Neuronal stem cell (in vitro differentiated cells): ENCODE measurements at regions not wholly inside any gene's neighbourhood (a gene's known extent, or its start where the extent isn't known, plus 50 kb on each side); places are given as distances from the start of the nearest gene placed in this dataset.
"Not testable (repeated sequence)": the region's sequence is repeated elsewhere in the genome, so short reads cannot be mapped to it uniquely, and the experiment has no call there.

ENCODE experiments used
- DNase-seq: peaks from one replicate; pipeline ENCODE4 v3.0.0-alpha.2; 2013; ENCODE audit warnings: low spot score
- H2AFZ ChIP-seq: one replicate; pipeline ENCODE4 v1.6.1; 2013; ENCODE audit warnings: mild to moderate bottlenecking, low read length, inconsistent platforms
- H2AK5ac ChIP-seq: 2 replicates; pipeline ENCODE4 v1.6.1; 2013; ENCODE audit warnings: low read depth, mild to moderate bottlenecking, inconsistent platforms, low read length, moderate library complexity, mixed read lengths
- H2BK120ac ChIP-seq: 2 replicates; pipeline ENCODE4 v1.6.1; 2013; ENCODE audit warnings: low read depth, mild to moderate bottlenecking, inconsistent platforms, low read length, moderate library complexity, mixed read lengths
- H2BK12ac ChIP-seq: one replicate; pipeline ENCODE4 v1.6.1; 2013; ENCODE audit warnings: low read length, inconsistent platforms
- H2BK15ac ChIP-seq: 2 replicates; pipeline ENCODE4 v1.6.1; 2013; ENCODE audit warnings: mild to moderate bottlenecking, low read length, inconsistent platforms, mixed read lengths
- H2BK5ac ChIP-seq: one replicate; pipeline ENCODE4 v1.6.1; 2013; ENCODE audit warnings: inconsistent platforms, mild to moderate bottlenecking, low read length, moderate library complexity
- H3K14ac ChIP-seq: one replicate; pipeline ENCODE4 v1.6.1; 2013; ENCODE audit warnings: low read length, inconsistent platforms
- H3K18ac ChIP-seq: 2 replicates; pipeline ENCODE4 v1.6.1; 2013; ENCODE audit warnings: low read length, inconsistent platforms
- H3K23ac ChIP-seq: 2 replicates; pipeline ENCODE4 v1.6.1; 2013; ENCODE audit warnings: low read depth, mild to moderate bottlenecking, mixed read lengths, low read length, inconsistent platforms; ENCODE audit not compliant: poor library complexity
- H3K27ac ChIP-seq: replicated peaks from 3 replicates; pipeline ENCODE4 v1.5.1; 2013; ENCODE audit warnings: low read length, inconsistent platforms
- H3K27me3 ChIP-seq, 3 experiments: 2 replicates each; pipeline ENCODE4 v1.6.1; 2013; ENCODE audit warnings: low read length in 3 of 3, mild to moderate bottlenecking in 2 of 3, inconsistent platforms in 1 of 3, low read depth in 1 of 3, mixed read lengths in 1 of 3, moderate library complexity in 1 of 3; ENCODE audit not compliant: control insufficient read depth in 3 of 3, insufficient read depth in 3 of 3
- H3K36me3 ChIP-seq, 2 donors: replicated peaks in 1 of 2; 2 replicates each; pipeline ENCODE4 v1.6.1; 2013; ENCODE audit warnings: low read length in 2 of 2; ENCODE audit not compliant: control insufficient read depth in 2 of 2, insufficient read depth in 2 of 2
- H3K4ac ChIP-seq: 2 replicates; pipeline ENCODE4 v1.6.1; 2013; ENCODE audit warnings: inconsistent platforms, mild to moderate bottlenecking, low read length, moderate library complexity
- H3K4me1 ChIP-seq, 2 donors: 1 replicate in 1 of 2; 2 replicates in 1 of 2; pipeline ENCODE4 v1.6.1; 2013; ENCODE audit warnings: low read length in 2 of 2, low read depth in 1 of 2; ENCODE audit not compliant: control insufficient read depth in 2 of 2, insufficient read depth in 1 of 2
- H3K4me2 ChIP-seq: one replicate; pipeline ENCODE4 v1.6.1; 2013; ENCODE audit warnings: mild to moderate bottlenecking, low read length, inconsistent platforms; ENCODE audit not compliant: insufficient read depth, poor library complexity, severe bottlenecking
- H3K4me3 ChIP-seq, 2 donors: 2 replicates each; pipeline ENCODE4 v1.5.1; 2013; ENCODE audit warnings: low read length in 2 of 2, mild to moderate bottlenecking in 2 of 2, inconsistent platforms in 1 of 2, moderate library complexity in 1 of 2
- H3K79me1 ChIP-seq: one replicate; pipeline ENCODE4 v1.6.1; 2013; ENCODE audit warnings: low read depth, mild to moderate bottlenecking, inconsistent platforms, low read length, moderate library complexity
- H3K9ac ChIP-seq: one replicate; pipeline ENCODE4 v1.6.1; 2013; ENCODE audit warnings: mild to moderate bottlenecking, low read depth, low read length, inconsistent platforms; ENCODE audit not compliant: poor library complexity
- H3K9me3 ChIP-seq, 2 donors: replicated peaks in 1 of 2; 2 replicates each; pipeline versions ENCODE3 to v1.6.1; 2013; ENCODE audit warnings: low read length in 2 of 2, mild to moderate bottlenecking in 2 of 2, inconsistent platforms in 1 of 2, low read depth in 1 of 2, mixed read lengths in 1 of 2, moderate library complexity in 1 of 2; ENCODE audit not compliant: control insufficient read depth in 2 of 2, insufficient read depth in 1 of 2
- H4K8ac ChIP-seq: one replicate; pipeline ENCODE4 v1.6.1; 2013; ENCODE audit warnings: low read depth, mild to moderate bottlenecking, inconsistent platforms, low read length, moderate library complexity
- H4K91ac ChIP-seq: one replicate; pipeline ENCODE4 v1.6.1; 2013; ENCODE audit warnings: low read length, low read depth, mild to moderate bottlenecking, inconsistent platforms; ENCODE audit not compliant: poor library complexity
- WGBS, 2 donors: extraction: QIAGEN DNeasy Blood & Tissue Kit; methylation state at CpG; one replicate each; pipeline ENCODE4 v1.1.7; 2013; ENCODE audit warnings: missing lambda C conversion rate in 2 of 2, mixed read lengths in 1 of 2; ENCODE audit not compliant: insufficient read length in 2 of 2, insufficient replicate concordance in 1 of 2; ENCODE audit errors: extremely low coverage in 2 of 2; 5-methylcytosine and 5-hydroxymethylcytosine counted together

- H2BK5ac ChIP-seq, H3K4me3 ChIP-seq, H2BK15ac ChIP-seq, H3K18ac ChIP-seq, H3K23ac ChIP-seq, H3K4me1 ChIP-seq, H3K4me2 ChIP-seq, DNase-seq, H3K14ac ChIP-seq, H3K79me1 ChIP-seq, H3K4ac ChIP-seq, H2BK120ac ChIP-seq, H4K8ac ChIP-seq, H2AK5ac ChIP-seq, H3K36me3 ChIP-seq, H3K27me3 ChIP-seq, H2BK12ac ChIP-seq, H2AFZ ChIP-seq, H3K9ac ChIP-seq, H3K9me3 ChIP-seq, H4K91ac ChIP-seq, H3K27ac ChIP-seq: not testable (repeated sequence)
- no CpG with 5 or more reads among the region's 10 CpGs for WGBS, 2 donors
Observed at GRCh38 chr5:79902571-79902970, 88.5 kb downstream of the MTX3 start.

- no peak for DNase-seq
Observed at GRCh38 chr5:79901631-79902030, 89.4 kb downstream of the MTX3 start.

GRCh38 chr5:79898611-79899010 lies 92.5 kb downstream of the MTX3 start:
- Histone ChIP-seq H3K9ac (no peak overlapping the region), H3K23ac (no peak overlapping the region), H2BK5ac (no peak overlapping the region), H2BK15ac (no peak overlapping the region), H2BK12ac (no peak overlapping the region), H3K18ac (no peak overlapping the region), H3K4me3 (no peak overlapping the region), H2AK5ac (no peak overlapping the region), H3K79me1 (peaks cover 1% of the 10 kb centered on the region), H3K4me2 (no peak overlapping the region), H3K4me1 (no peaks in the 10 kb centered on the region), H3K27me3 (no peaks in the 10 kb centered on the region), H4K91ac (no peak overlapping the region), H4K8ac (no peak overlapping the region), H3K4ac (no peak overlapping the region), H3K9me3 (no peaks in the 10 kb centered on the region), H3K27ac (no peak overlapping the region), H3K36me3 (no peaks in the 10 kb centered on the region), H3K14ac (no peak overlapping the region), H2BK120ac (no peak overlapping the region), H2AFZ (no peak overlapping the region)
- WGBS, 2 donors = no CpG with 5 or more reads among the region's 1 CpG
- no peak for DNase-seq

More at GRCh38 chr5:79901631-79902030, 89.4 kb downstream of the MTX3 start:
- H4K91ac ChIP-seq = no peak overlapping the region
- H3K27me3 ChIP-seq = no peaks in the 10 kb centered on the region
- no peak overlapping the region for H3K4ac ChIP-seq
- H2BK12ac ChIP-seq = no peak overlapping the region
- no peak overlapping the region for H4K8ac ChIP-seq
- H3K9ac ChIP-seq = no peak overlapping the region
- H3K4me2 ChIP-seq = no peak overlapping the region
- no peak overlapping the region for H3K18ac ChIP-seq
- no peak overlapping the region for H2BK120ac ChIP-seq
- no peaks in the 10 kb centered on the region for H3K9me3 ChIP-seq
- H3K4me1 ChIP-seq = no peaks in the 10 kb centered on the region
- no peak overlapping the region for H3K4me3 ChIP-seq
- no peak overlapping the region for H2AFZ ChIP-seq
- no peak overlapping the region for H2BK5ac ChIP-seq
- no peak overlapping the region for H3K14ac ChIP-seq
- no peaks in the 10 kb centered on the region for H3K36me3 ChIP-seq
- H2BK15ac ChIP-seq = no peak overlapping the region
- no peak overlapping the region for H3K27ac ChIP-seq
- no CpG with 5 or more reads among the region's 5 CpGs for WGBS, 2 donors
- H3K23ac ChIP-seq = no peak overlapping the region
- H2AK5ac ChIP-seq = no peak overlapping the region
- H3K79me1 ChIP-seq = peaks cover 1% of the 10 kb centered on the region

- Histone ChIP-seq H2BK5ac (no peak overlapping the region), H2AFZ (no peak overlapping the region), H4K8ac (no peak overlapping the region), H3K36me3 (no peaks in the 10 kb centered on the region), H3K4me3 (no peak overlapping the region), H2BK120ac (no peak overlapping the region), H4K91ac (no peak overlapping the region), H2BK15ac (no peak overlapping the region), H3K23ac (no peak overlapping the region), H3K18ac (no peak overlapping the region), H3K9me3 (peaks cover 0 to 2% of the 10 kb centered on the region in 2 donors), H3K27ac (no peak overlapping the region), H3K27me3 (no peaks in the 10 kb centered on the region), H3K79me1 (no peaks in the 10 kb centered on the region), H3K4ac (no peak overlapping the region), H3K9ac (no peak overlapping the region), H2AK5ac (no peak overlapping the region), H3K4me2 (no peak overlapping the region), H3K14ac (no peak overlapping the region), H2BK12ac (no peak overlapping the region), H3K4me1 (no peaks in the 10 kb centered on the region)
- no peak for DNase-seq
- WGBS, 2 donors = no CpG with 5 or more reads among the region's 3 CpGs
Observed at GRCh38 chr5:79893976-79894375, 97.1 kb downstream of the MTX3 start.
